HepG2 (cell line): ENCODE measurements at regions not wholly inside any gene's neighbourhood (a gene's known extent, or its start where the extent isn't known, plus 50 kb on each side); places are given as distances from the start of the nearest gene placed in this dataset.
A peak's percentile ranks its signal among the peaks of the same experiment; 100 is the strongest.

Experiments
- GABPB1 ChIP-seq: IDR thresholded peaks from 2 replicates; pipeline ENCODE4 v1.6.1; 2016; ENCODE audit warnings: mild to moderate bottlenecking, missing genetic modification reagents, moderate library complexity, missing compliant biosample characterization
- GTF3A ChIP-seq: sonication (generic); formaldehyde crosslinking; conservative IDR thresholded peaks from 2 replicates; pipeline ENCODE4 v1.4.0; 2020; ENCODE audit warnings: mild to moderate bottlenecking, missing genetic modification reagents
- NR2F1 ChIP-seq, 2 experiments: fragments of 450-650 bp in 1 of 2; formaldehyde crosslinking in 1 of 2; IDR thresholded peaks; 2 replicates each; pipeline versions ENCODE4 v1.5.0 to v1.6.1; 2016 to 2020; ENCODE audit warnings: mild to moderate bottlenecking in 1 of 2, missing compliant biosample characterization in 1 of 2, missing genetic modification reagents in 1 of 2, moderate library complexity in 1 of 2
- RBAK ChIP-seq: sonication (generic); formaldehyde crosslinking; IDR thresholded peaks from 2 replicates; pipeline ENCODE4 v1.5.1; 2020; ENCODE audit warnings: mild to moderate bottlenecking, missing genetic modification reagents
- SALL1 ChIP-seq: sonication (generic); formaldehyde crosslinking; IDR thresholded peaks from 2 replicates; pipeline ENCODE4 v1.8.0; 2022; ENCODE audit warnings: mild to moderate bottlenecking, missing genetic modification reagents
- ZMYM3 ChIP-seq: sonication (generic); formaldehyde crosslinking; IDR thresholded peaks from 2 replicates; pipeline ENCODE4 v1.5.1; 2020; ENCODE audit warnings: mild to moderate bottlenecking, missing genetic modification reagents
- ZNF430 ChIP-seq: sonication (generic); formaldehyde crosslinking; IDR thresholded peaks from 2 replicates; pipeline ENCODE4 v1.9.0; 2021; ENCODE audit warnings: mild to moderate bottlenecking, missing genetic modification reagents
- ZNF432 ChIP-seq: sonication (generic); formaldehyde crosslinking; IDR thresholded peaks from 2 replicates; pipeline ENCODE4 v1.5.0; 2020; ENCODE audit warnings: missing genetic modification reagents, mild to moderate bottlenecking, borderline replicate concordance
- ZNF782 ChIP-seq: sonication (generic); formaldehyde crosslinking; IDR thresholded peaks from 2 replicates; pipeline ENCODE4 v1.4.0; 2020; ENCODE audit warnings: missing genetic modification reagents, mild to moderate bottlenecking, borderline replicate concordance
- TF ChIP-seq, protein P1 (sequence below): sonication (generic); formaldehyde crosslinking; IDR thresholded peaks from 2 replicates; pipeline ENCODE4 v1.8.0; 2022; ENCODE audit warnings: low read depth, missing genetic modification reagents
- TF ChIP-seq, protein P2 (sequence below): IDR thresholded peaks from 2 replicates; pipeline ENCODE4 v1.6.1; 2016; ENCODE audit warnings: low read depth, control low read depth
- TF ChIP-seq, protein P3 (sequence below): sonication (generic); formaldehyde crosslinking; IDR thresholded peaks from 2 replicates; pipeline ENCODE4 v1.4.0; 2020; ENCODE audit warnings: mild to moderate bottlenecking, missing genetic modification reagents
- TF ChIP-seq, protein P4 (sequence below): sonication (generic); formaldehyde crosslinking; IDR thresholded peaks from 2 replicates; pipeline ENCODE4 v1.5.1; 2020; ENCODE audit warnings: missing genetic modification reagents, mild to moderate bottlenecking, borderline replicate concordance

DNA sequence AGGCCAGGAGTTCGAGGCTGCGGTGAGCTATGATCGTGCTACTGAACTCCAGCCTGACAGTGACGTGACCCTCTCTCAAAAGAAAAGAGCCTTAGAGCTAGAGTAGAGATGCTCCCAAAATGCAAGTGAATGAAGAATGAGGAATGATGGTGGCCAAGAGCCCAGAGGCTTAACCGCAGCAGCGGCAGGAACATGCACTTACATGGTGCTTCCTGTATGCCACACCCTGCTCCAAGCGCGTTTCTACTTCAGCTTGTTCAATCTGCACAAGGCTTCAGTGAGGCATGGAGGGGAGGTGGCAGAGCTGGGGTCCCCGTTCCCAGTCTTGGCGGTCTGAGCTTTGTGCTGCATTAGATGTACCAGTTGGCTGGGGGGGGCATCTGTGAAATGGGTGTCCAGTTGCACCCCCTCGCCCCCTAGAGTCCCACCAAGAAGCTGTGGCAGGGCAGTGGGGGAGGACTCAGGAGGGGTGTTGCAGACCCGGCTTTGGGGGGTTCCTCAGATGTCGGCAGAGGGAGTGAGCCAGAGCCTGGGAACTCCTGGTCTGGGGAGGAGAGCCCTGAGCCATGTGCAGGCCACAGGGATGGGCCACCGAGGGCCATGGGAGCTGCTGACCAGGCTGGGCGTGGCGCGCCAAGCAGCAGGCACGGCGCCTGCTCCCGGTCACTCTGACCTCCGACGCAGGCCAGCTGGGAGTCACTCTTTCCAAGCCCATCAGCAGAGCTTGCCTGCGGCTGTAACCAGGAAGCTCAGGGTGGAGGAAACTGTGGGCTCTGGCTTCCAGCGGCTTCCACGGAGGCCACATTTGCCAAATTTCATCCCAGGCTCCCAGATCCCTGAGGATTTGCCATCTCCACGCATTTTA is 260.1 kb downstream of the PARN start (continued):
- TF ChIP-seq, protein P1, sequence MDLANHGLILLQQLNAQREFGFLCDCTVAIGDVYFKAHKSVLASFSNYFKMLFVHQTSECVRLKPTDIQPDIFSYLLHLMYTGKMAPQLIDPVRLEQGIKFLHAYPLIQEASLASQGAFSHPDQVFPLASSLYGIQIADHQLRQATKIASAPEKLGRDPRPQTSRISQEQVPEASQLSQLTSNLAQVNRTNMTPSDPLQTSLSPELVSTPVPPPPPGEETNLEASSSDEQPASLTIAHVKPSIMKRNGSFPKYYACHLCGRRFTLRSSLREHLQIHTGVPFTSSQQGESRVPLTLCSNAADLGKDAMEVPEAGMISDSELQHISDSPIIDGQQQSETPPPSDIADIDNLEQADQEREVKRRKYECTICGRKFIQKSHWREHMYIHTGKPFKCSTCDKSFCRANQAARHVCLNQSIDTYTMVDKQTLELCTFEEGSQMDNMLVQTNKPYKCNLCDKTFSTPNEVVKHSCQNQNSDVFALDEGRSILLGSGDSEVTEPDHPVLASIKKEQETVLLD (CRISPR knock-in tag): no peak
- TF ChIP-seq ZNF432 (no peak), NR2F1 (CRISPR knock-in tag; IDR thresholded peaks at IDR 0.05) (no peak), GTF3A (CRISPR knock-in tag) (no peak), ZNF430 (CRISPR knock-in tag) (no peak), GABPB1 (CRISPR knock-in tag) (peak; percentile 18; the same call in 1 of the 2 replicates), ZNF782 (no peak), ZMYM3 (CRISPR knock-in tag) (no peak; the same call in 1 of the 2 replicates), RBAK (CRISPR knock-in tag) (no peak), SALL1 (CRISPR knock-in tag) (peak; percentile 24; the same call in 1 of the 2 replicates)
- TF ChIP-seq, protein P2, sequence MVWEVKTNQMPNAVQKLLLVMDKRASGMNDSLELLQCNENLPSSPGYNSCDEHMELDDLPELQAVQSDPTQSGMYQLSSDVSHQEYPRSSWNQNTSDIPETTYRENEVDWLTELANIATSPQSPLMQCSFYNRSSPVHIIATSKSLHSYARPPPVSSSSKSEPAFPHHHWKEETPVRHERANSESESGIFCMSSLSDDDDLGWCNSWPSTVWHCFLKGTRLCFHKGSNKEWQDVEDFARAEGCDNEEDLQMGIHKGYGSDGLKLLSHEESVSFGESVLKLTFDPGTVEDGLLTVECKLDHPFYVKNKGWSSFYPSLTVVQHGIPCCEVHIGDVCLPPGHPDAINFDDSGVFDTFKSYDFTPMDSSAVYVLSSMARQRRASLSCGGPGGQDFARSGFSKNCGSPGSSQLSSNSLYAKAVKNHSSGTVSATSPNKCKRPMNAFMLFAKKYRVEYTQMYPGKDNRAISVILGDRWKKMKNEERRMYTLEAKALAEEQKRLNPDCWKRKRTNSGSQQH: no peak
- TF ChIP-seq, protein P3, sequence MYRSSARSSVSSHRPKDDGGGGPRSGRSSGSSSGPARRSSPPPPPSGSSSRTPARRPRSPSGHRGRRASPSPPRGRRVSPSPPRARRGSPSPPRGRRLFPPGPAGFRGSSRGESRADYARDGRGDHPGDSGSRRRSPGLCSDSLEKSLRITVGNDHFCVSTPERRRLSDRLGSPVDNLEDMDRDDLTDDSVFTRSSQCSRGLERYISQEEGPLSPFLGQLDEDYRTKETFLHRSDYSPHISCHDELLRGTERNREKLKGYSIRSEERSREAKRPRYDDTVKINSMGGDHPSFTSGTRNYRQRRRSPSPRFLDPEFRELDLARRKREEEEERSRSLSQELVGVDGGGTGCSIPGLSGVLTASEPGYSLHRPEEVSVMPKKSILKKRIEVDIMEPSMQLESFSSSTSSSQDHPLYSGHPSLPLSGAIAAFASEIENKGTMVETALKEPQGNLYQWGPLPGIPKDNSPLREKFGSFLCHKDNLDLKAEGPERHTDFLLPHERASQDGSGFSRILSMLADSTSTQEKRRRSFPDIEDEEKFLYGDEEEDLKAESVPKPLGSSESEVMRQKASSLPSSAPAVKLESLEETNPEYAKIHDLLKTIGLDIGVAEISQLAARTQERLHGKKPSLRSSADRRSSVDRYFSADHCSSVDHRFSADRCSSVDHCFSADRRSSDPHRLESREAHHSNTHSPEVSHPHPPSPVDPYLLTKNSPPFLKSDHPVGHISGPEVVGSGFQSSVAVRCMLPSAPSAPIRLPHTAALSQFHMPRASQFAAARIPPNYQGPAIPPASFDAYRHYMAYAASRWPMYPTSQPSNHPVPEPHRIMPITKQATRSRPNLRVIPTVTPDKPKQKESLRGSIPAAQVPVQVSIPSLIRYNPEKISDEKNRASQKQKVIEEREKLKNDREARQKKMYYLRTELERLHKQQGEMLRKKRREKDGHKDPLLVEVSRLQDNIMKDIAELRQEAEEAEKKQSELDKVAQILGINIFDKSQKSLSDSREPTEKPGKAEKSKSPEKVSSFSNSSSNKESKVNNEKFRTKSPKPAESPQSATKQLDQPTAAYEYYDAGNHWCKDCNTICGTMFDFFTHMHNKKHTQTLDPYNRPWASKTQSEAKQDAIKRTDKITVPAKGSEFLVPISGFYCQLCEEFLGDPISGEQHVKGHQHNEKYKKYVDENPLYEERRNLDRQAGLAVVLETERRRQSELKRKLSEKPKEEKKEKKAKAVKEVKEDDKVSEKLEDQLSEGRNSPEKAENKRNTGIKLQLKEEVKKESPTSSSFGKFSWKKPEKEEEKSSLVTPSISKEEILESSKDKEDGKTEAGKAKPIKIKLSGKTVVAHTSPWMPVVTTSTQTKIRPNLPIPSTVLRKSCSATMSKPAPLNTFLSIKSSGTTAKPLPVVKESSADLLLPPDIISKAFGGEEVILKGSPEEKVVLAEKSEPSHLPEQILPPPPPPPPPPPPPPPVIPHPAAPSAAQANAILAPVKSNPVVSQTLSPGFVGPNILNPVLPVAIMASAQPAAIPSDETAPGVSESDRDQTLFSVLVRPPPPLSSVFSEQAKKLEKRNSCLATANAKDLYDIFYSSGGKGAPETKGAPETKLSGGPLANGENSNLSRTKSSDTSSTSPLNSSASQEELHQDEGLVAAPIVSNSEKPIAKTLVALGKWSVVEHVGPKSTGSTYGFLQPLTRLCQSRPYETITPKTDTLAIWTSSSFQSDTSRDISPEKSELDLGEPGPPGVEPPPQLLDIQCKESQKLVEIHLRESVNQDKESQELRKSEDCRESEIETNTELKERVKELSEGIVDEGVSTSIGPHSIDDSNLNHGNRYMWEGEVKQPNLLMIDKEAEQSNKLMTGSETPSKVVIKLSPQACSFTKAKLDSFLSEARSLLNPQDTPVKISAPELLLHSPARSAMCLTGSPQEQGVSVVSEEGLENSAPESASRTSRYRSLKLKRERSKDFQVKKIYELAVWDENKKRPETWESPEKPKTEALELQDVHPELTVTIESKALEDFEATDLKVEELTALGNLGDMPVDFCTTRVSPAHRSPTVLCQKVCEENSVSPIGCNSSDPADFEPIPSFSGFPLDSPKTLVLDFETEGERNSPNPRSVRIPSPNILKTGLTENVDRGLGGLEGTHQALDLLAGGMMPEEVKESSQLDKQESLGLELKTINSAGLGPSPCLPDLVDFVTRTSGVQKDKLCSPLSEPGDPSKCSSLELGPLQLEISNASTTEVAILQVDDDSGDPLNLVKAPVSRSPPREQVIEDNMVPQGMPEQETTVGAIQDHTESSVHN: no peak
- TF ChIP-seq, protein P4, sequence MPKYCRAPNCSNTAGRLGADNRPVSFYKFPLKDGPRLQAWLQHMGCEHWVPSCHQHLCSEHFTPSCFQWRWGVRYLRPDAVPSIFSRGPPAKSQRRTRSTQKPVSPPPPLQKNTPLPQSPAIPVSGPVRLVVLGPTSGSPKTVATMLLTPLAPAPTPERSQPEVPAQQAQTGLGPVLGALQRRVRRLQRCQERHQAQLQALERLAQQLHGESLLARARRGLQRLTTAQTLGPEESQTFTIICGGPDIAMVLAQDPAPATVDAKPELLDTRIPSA (CRISPR knock-in tag): no peak
